ENCODE measurements at regions not wholly inside any gene's neighbourhood (a gene's known extent, or its start where the extent isn't known, plus 50 kb on each side); places are given as distances from the start of the nearest gene placed in this dataset.
"Not testable (repeated sequence)": the region's sequence is repeated elsewhere in the genome, so short reads cannot be mapped to it uniquely, and the experiment has no call there.

DNA sequence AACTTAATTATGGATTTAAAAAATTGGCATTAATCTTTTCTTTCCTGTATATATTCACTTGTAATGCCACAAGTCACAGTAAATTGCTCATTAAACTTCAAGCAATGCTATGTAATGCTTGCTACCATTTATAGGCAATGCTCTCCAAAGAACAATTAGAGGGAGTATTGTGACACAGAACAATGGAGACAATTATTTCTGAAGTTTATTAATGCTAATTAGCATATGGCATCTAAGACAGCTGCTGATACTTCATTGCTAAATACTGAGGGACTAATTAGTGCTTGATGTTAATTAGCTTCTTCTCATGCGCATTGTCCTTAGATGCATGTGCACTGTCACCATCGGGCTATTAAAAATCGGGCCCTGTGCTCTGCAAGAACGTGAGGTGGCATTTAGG, 1012.8 kb downstream of the SOCS6 start:
- ChIA-PET CTCF (no interaction called here), POLR2A (no interaction called here)
- H3K27me3 ChIP-seq (ENCODE audit: control insufficient read depth, insufficient read depth, low read length) = no peaks in the 10 kb centered on the region
- intact Hi-C loops (cut with micrococcal nuclease; ENCODE audit: unreplicated experiment) (no loop called here), in situ Hi-C loops (cut with HindIII; ENCODE audit: low pct_unique_long_range_greater_than_20kb, low sequenced_read_pairs) (no loop called here)
- DNase-seq (ENCODE audit: low read depth, low spot score) = no peak
- H3K36me3 ChIP-seq (ENCODE audit: control insufficient read depth, insufficient read depth, low read length) = no peaks in the 10 kb centered on the region
- no peak for TF ChIP-seq POLR2AphosphoS5 (IDR thresholded peaks at IDR 0.05; ENCODE audit: low read depth, low read length)
- TF ChIP-seq SIN3A (IDR thresholded peaks at IDR 0.05; ENCODE audit: borderline replicate concordance, insufficient read depth, low read depth, low read length) = no peak
- TF ChIP-seq, protein P1, sequence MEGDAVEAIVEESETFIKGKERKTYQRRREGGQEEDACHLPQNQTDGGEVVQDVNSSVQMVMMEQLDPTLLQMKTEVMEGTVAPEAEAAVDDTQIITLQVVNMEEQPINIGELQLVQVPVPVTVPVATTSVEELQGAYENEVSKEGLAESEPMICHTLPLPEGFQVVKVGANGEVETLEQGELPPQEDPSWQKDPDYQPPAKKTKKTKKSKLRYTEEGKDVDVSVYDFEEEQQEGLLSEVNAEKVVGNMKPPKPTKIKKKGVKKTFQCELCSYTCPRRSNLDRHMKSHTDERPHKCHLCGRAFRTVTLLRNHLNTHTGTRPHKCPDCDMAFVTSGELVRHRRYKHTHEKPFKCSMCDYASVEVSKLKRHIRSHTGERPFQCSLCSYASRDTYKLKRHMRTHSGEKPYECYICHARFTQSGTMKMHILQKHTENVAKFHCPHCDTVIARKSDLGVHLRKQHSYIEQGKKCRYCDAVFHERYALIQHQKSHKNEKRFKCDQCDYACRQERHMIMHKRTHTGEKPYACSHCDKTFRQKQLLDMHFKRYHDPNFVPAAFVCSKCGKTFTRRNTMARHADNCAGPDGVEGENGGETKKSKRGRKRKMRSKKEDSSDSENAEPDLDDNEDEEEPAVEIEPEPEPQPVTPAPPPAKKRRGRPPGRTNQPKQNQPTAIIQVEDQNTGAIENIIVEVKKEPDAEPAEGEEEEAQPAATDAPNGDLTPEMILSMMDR (IDR thresholded peaks at IDR 0.05) = no peak
- no peak for TF ChIP-seq TCF7L2 (IDR thresholded peaks at IDR 0.05; ENCODE audit: low read depth, low read length)
- TF ChIP-seq, protein P2, sequence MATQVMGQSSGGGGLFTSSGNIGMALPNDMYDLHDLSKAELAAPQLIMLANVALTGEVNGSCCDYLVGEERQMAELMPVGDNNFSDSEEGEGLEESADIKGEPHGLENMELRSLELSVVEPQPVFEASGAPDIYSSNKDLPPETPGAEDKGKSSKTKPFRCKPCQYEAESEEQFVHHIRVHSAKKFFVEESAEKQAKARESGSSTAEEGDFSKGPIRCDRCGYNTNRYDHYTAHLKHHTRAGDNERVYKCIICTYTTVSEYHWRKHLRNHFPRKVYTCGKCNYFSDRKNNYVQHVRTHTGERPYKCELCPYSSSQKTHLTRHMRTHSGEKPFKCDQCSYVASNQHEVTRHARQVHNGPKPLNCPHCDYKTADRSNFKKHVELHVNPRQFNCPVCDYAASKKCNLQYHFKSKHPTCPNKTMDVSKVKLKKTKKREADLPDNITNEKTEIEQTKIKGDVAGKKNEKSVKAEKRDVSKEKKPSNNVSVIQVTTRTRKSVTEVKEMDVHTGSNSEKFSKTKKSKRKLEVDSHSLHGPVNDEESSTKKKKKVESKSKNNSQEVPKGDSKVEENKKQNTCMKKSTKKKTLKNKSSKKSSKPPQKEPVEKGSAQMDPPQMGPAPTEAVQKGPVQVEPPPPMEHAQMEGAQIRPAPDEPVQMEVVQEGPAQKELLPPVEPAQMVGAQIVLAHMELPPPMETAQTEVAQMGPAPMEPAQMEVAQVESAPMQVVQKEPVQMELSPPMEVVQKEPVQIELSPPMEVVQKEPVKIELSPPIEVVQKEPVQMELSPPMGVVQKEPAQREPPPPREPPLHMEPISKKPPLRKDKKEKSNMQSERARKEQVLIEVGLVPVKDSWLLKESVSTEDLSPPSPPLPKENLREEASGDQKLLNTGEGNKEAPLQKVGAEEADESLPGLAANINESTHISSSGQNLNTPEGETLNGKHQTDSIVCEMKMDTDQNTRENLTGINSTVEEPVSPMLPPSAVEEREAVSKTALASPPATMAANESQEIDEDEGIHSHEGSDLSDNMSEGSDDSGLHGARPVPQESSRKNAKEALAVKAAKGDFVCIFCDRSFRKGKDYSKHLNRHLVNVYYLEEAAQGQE (IDR thresholded peaks at IDR 0.05; ENCODE audit: insufficient read depth in 1 of 2, low read depth in 2 of 2, low read length in 1 of 2) = no peak
- BruUV-seq (replicated peaks) = no TSS peak
- H3K4me1 ChIP-seq (ENCODE audit: control insufficient read depth, insufficient read depth, low read length) = no peaks in the 10 kb centered on the region
- ATAC-seq = no peak
- no peaks in the 10 kb centered on the region for H3K9me3 ChIP-seq (ENCODE audit: control insufficient read depth, insufficient read depth, low read depth, low read length)
- no peak overlapping the region for H3K27ac ChIP-seq (ENCODE audit: low read length)
- H3K4me3 ChIP-seq (ENCODE audit: low read depth in 2 of 2, low read length in 2 of 2) = no peak overlapping the region

DNA sequence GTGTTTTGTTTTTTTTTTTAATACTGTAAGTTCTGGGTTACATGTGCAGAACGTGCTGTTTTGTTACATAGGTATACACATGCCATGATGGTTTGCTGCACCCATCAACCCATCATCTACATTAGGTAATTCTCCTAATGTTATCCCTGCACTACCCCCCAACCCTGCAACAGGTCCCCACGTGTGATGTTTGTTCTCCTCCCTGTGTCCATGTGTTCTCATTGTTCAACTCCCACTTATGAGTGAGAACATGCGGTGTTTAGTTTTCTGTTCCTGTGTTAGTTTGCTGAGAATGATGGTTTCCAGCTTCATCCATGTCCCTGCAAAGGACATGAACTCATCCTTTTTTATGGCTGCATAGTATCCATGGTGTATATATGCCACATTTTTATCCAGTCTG, 1005.4 kb downstream of the SOCS6 start:
- ATAC-seq; intact Hi-C loops (cut with micrococcal nuclease; ENCODE audit: unreplicated experiment); H3K27me3 ChIP-seq (ENCODE audit: control insufficient read depth, insufficient read depth, low read length); H3K4me1 ChIP-seq (ENCODE audit: control insufficient read depth, insufficient read depth, low read length); CTCF ChIA-PET; H3K9me3 ChIP-seq (ENCODE audit: control insufficient read depth, insufficient read depth, low read depth, low read length); in situ Hi-C loops (cut with HindIII; ENCODE audit: low pct_unique_long_range_greater_than_20kb, low sequenced_read_pairs); POLR2A ChIA-PET; H3K27ac ChIP-seq (ENCODE audit: low read length); H3K36me3 ChIP-seq (ENCODE audit: control insufficient read depth, insufficient read depth, low read length); DNase-seq (ENCODE audit: low read depth, low spot score); H3K4me3 ChIP-seq (ENCODE audit: low read depth in 2 of 2, low read length in 2 of 2); BruUV-seq (replicated peaks): not testable (repeated sequence)

DNA sequence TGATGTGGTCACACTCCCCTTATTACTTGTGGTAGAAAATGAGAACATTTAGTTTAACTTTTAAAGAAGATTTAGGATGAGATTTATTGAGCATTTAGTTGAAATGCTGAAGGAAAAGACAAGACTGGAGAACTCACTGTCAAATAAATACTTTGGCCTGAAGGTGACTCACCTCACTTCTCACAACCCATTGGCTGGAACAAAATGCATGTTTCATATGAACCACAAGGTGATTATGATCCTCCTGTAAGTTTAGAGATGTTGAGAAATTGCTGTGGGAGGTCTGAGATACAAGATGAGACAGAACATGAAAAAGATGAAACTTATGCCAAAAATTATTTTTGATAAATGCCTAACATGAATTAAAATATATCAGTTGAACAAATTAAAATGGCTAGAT, 1004.5 kb downstream of the SOCS6 start:
- Histone ChIP-seq H3K36me3 (ENCODE audit: control insufficient read depth, insufficient read depth, low read length) (no peaks in the 10 kb centered on the region), H3K4me3 (ENCODE audit: low read depth in 2 of 2, low read length in 2 of 2) (no peak overlapping the region), H3K9me3 (ENCODE audit: control insufficient read depth, insufficient read depth, low read depth, low read length) (no peaks in the 10 kb centered on the region), H3K27ac (ENCODE audit: low read length) (no peak overlapping the region), H3K27me3 (ENCODE audit: control insufficient read depth, insufficient read depth, low read length) (no peaks in the 10 kb centered on the region), H3K4me1 (ENCODE audit: control insufficient read depth, insufficient read depth, low read length) (no peaks in the 10 kb centered on the region)
- ATAC-seq = no peak
- POLR2A ChIA-PET = no interaction called here
- in situ Hi-C loops (cut with HindIII; ENCODE audit: low pct_unique_long_range_greater_than_20kb, low sequenced_read_pairs) = no loop called here
- TF ChIP-seq, protein P2 (IDR thresholded peaks at IDR 0.05; ENCODE audit: insufficient read depth in 1 of 2, low read depth in 2 of 2, low read length in 1 of 2) = no peak
- no peak for TF ChIP-seq TCF7L2 (IDR thresholded peaks at IDR 0.05; ENCODE audit: low read depth, low read length)
- no peak for TF ChIP-seq POLR2AphosphoS5 (IDR thresholded peaks at IDR 0.05; ENCODE audit: low read depth, low read length)
- TF ChIP-seq, protein P1 (IDR thresholded peaks at IDR 0.05) = no peak
- no peak for TF ChIP-seq SIN3A (IDR thresholded peaks at IDR 0.05; ENCODE audit: borderline replicate concordance, insufficient read depth, low read depth, low read length)
- no peak for DNase-seq (ENCODE audit: low read depth, low spot score)
- intact Hi-C loops (cut with micrococcal nuclease; ENCODE audit: unreplicated experiment) = no loop called here
- no TSS peak for BruUV-seq (replicated peaks)
- CTCF ChIA-PET = no interaction called here
